SK-N-SH treated with all-trans-retinoic acid at 6 μM for 48 hours (cell line): ENCODE measurements at regions not wholly inside any gene's neighbourhood (a gene's known extent, or its start where the extent isn't known, plus 50 kb on each side); places are given as distances from the start of the nearest gene placed in this dataset.

Source experiments
- BACH2 ChIP-seq: fragments of 250-450 bp; sonication (Bioruptor Pico); IDR thresholded peaks from 2 replicates; pipeline ENCODE4 v1.9.0; 2021; ENCODE audit warnings: mild to moderate bottlenecking, borderline replicate concordance
- ESRRG ChIP-seq: fragments of 250-450 bp; sonication (Bioruptor Pico); IDR thresholded peaks from 2 replicates; pipeline ENCODE4 v1.6.1; 2021; ENCODE audit warnings: mild to moderate bottlenecking
- PATZ1 ChIP-seq: fragments of 250-450 bp; sonication (Bioruptor Pico); IDR thresholded peaks from 2 replicates; pipeline ENCODE4 v1.8.0; 2020; ENCODE audit warnings: mild to moderate bottlenecking, moderate library complexity, borderline replicate concordance

GRCh38 chr9:108193026-108193710 is 662.6 kb downstream of the ACTL7B start:
- TF ChIP-seq PATZ1 (no peak), BACH2 (CRISPR knock-in tag) (no peak), ESRRG (CRISPR knock-in tag) (no peak)
